Thyroid gland (tissue), 4 donors: ENCODE measurements at regions not wholly inside any gene's neighbourhood (a gene's known extent, or its start where the extent isn't known, plus 50 kb on each side); places are given as distances from the start of the nearest gene placed in this dataset.

Experiments used
- DNase-seq, 2 donors: peaks; one replicate each; pipeline ENCODE4 v3.0.0-alpha.2; 2019
- H3K27ac ChIP-seq, 3 donors: fragments of 200-600 bp; sonication (generic); 1 replicate in 2 of 3; 2 replicates in 1 of 3; pipeline ENCODE4 v1.5.1; 2016 to 2019; ENCODE audit warnings: mild to moderate bottlenecking in 1 of 3, moderate library complexity in 1 of 3
- H3K27me3 ChIP-seq: fragments of 200-600 bp; sonication (generic); one replicate; pipeline ENCODE4 v1.5.1; 2019
- H3K36me3 ChIP-seq, 2 donors: fragments of 200-600 bp; sonication (generic); one replicate each; pipeline ENCODE4 v1.5.1; 2016 to 2019
- H3K4me1 ChIP-seq, 2 donors: fragments of 200-600 bp; sonication (generic); one replicate each; pipeline ENCODE4 v1.5.1; 2017 to 2019
- H3K4me3 ChIP-seq, 3 donors: fragments of 200-600 bp; sonication (generic); replicated peaks in 1 of 3; 1 replicate in 2 of 3; 2 replicates in 1 of 3; pipeline ENCODE4 v1.5.1; 2016; ENCODE audit warnings: mild to moderate bottlenecking in 1 of 3
- H3K9me3 ChIP-seq: fragments of 200-600 bp; sonication (generic); one replicate; pipeline ENCODE4 v1.5.1; 2017
- CTCF ChIP-seq, 6 experiments: fragments of 200-600 bp in 3 of 6; fragments of 450-650 bp in 3 of 6; sonication (generic) in 3 of 6; IDR thresholded peaks; one replicate each; pipeline ENCODE4 v1.5.1; 2016 to 2019; ENCODE audit warnings: antibody characterized with exemption in 6 of 6, mild to moderate bottlenecking in 2 of 6, inconsistent platforms in 1 of 6, moderate library complexity in 1 of 6
- POLR2A ChIP-seq, 2 donors: fragments of 450-650 bp; IDR thresholded peaks; one replicate each; pipeline ENCODE4 v1.6.1; 2017; ENCODE audit warnings: antibody characterized with exemption in 2 of 2, mild to moderate bottlenecking in 2 of 2, moderate library complexity in 1 of 2
- WGBS, 2 donors: methylation state at CpG; one replicate each; pipeline ENCODE4 v1.1.5; 2017; 5-methylcytosine and 5-hydroxymethylcytosine counted together
- intact Hi-C: fragments of 100-400 bp; cut with DNase I; formaldehyde crosslinking; loops from one replicate; pipeline ENCODE4 v1.15.1; 2023

GRCh38 chr5:28219539-28219938, 1181.2 kb upstream of the CDH9 start:
- no peak overlapping the region for H3K4me3 ChIP-seq
- intact Hi-C loops, result no loop called here
- H3K9me3 ChIP-seq, result no peaks in the 10 kb centered on the region
- TF ChIP-seq CTCF (IDR thresholded peaks at IDR 0.05), result no peak
- no peak for TF ChIP-seq POLR2A (IDR thresholded peaks at IDR 0.05)
- H3K4me1 ChIP-seq, result no peaks in the 10 kb centered on the region
- DNase-seq, result no peak
- H3K27me3 ChIP-seq, result no peaks in the 10 kb centered on the region
- no peaks in the 10 kb centered on the region for H3K36me3 ChIP-seq
- no peak overlapping the region for H3K27ac ChIP-seq

- H3K36me3 ChIP-seq, result no peaks in the 10 kb centered on the region
- DNase-seq, result no peak
- no peaks in the 10 kb centered on the region for H3K27me3 ChIP-seq
- intact Hi-C loops, result no loop called here
- H3K4me1 ChIP-seq, result no peaks in the 10 kb centered on the region
- 90 to 94% methylated on average over 3 of the region's 3 CpGs for WGBS, 2 donors
- no peak overlapping the region for H3K27ac ChIP-seq
- no peaks in the 10 kb centered on the region for H3K9me3 ChIP-seq
- no peak for TF ChIP-seq POLR2A (IDR thresholded peaks at IDR 0.05)
- TF ChIP-seq CTCF (IDR thresholded peaks at IDR 0.05), result no peak
- H3K4me3 ChIP-seq, result no peak overlapping the region
Measured at GRCh38 chr5:28217695-28218094, 1179.3 kb upstream of the CDH9 start.

- Histone ChIP-seq H3K27ac (no peak overlapping the region), H3K27me3 (no peaks in the 10 kb centered on the region), H3K36me3 (no peaks in the 10 kb centered on the region), H3K4me3 (no peak overlapping the region), H3K4me1 (no peaks in the 10 kb centered on the region), H3K9me3 (no peaks in the 10 kb centered on the region)
- intact Hi-C loops, result no loop called here
- no peak for DNase-seq
- WGBS, 2 donors, result 70 to 77% methylated on average over 2 of the region's 2 CpGs
- TF ChIP-seq POLR2A (IDR thresholded peaks at IDR 0.05) (no peak), CTCF (IDR thresholded peaks at IDR 0.05) (no peak)
Measured at GRCh38 chr5:28216939-28217360, 1178.6 kb upstream of the CDH9 start.

- TF ChIP-seq POLR2A (IDR thresholded peaks at IDR 0.05) (no peak), CTCF (IDR thresholded peaks at IDR 0.05) (no peak)
- Histone ChIP-seq H3K4me1 (no peaks in the 10 kb centered on the region), H3K9me3 (no peaks in the 10 kb centered on the region), H3K27me3 (no peaks in the 10 kb centered on the region), H3K27ac (no peak overlapping the region), H3K36me3 (no peaks in the 10 kb centered on the region), H3K4me3 (no peak overlapping the region)
- intact Hi-C loops, result no loop called here
- DNase-seq, result no peak
Measured at GRCh38 chr5:28215091-28215490, 1176.7 kb upstream of the CDH9 start.

GRCh38 chr5:28214292-28214691, 1175.9 kb upstream of the CDH9 start:
- no peaks in the 10 kb centered on the region for H3K4me1 ChIP-seq
- intact Hi-C loops, result no loop called here
- no peak overlapping the region for H3K27ac ChIP-seq
- WGBS, 2 donors, result 85 to 89% methylated on average over 3 of the region's 3 CpGs
- no peak for DNase-seq
- no peak overlapping the region for H3K4me3 ChIP-seq
- H3K36me3 ChIP-seq, result no peaks in the 10 kb centered on the region
- TF ChIP-seq CTCF (IDR thresholded peaks at IDR 0.05), result no peak
- no peak for TF ChIP-seq POLR2A (IDR thresholded peaks at IDR 0.05)
- H3K27me3 ChIP-seq, result no peaks in the 10 kb centered on the region
- H3K9me3 ChIP-seq, result no peaks in the 10 kb centered on the region
